GM19328 (cell line): ENCODE measurements at regions not wholly inside any gene's neighbourhood (a gene's known extent, or its start where the extent isn't known, plus 50 kb on each side); places are given as distances from the start of the nearest gene placed in this dataset.
"Not testable (repeated sequence)": the region's sequence is repeated elsewhere in the genome, so short reads cannot be mapped to it uniquely, and the experiment has no call there.

Experiments
- ATAC-seq: cut with Tn5 transposase; IDR thresholded peaks from one replicate; pipeline ENCODE4 v1.9.1; 2021; ENCODE audit warnings: mild to moderate bottlenecking, moderate library complexity; ENCODE audit not compliant: unreplicated experiment

GRCh38 chr18:76051396-76052226 lies 443.4 kb downstream of the ZNF516 start:
- no peak for ATAC-seq

- ATAC-seq = no peak
Observed at GRCh38 chr18:76046221-76046620, 448.8 kb downstream of the ZNF516 start.

DNA sequence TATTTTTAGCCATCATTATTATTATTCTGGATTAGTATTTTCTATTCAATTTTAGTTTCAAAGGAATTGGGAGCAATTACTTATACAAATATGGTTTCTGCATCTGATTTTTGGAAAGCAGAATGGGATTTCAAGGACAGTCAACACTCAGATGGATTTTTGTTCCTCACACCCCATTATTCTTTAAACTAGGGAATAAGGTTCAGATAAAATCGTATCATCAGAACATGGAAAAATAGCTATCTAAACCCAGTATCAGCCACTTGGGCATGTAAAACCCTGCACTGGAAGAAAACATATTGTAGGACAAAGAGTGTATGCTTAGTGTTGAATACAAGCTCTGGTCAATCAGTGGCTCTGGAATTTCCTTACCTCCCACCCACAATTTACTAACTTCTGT lies 452.5 kb downstream of the ZNF516 start:
- no peak for ATAC-seq

- no peak for ATAC-seq
Observed at GRCh38 chr18:76018210-76018609, 476.8 kb downstream of the ZNF516 start.

DNA sequence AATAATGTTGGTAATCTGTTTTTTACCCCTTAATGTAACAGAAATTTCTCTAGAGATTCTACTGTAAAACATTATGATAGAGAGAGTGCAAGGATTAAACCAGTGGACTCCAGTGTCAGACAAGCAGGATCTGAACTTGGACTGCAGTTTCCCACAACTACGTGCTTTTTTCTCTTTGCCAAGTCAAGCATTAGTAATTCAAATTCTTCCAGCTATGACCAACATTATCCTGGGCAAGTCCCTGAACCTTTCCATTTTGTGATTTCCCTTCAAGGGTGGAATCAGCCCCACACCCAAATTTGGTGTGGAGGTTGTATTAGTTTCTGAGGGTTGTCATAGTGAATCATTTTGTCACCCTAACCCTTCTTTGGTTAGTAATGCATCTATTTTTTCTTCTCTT lies 482.0 kb downstream of the ZNF516 start:
- no peak for ATAC-seq

DNA sequence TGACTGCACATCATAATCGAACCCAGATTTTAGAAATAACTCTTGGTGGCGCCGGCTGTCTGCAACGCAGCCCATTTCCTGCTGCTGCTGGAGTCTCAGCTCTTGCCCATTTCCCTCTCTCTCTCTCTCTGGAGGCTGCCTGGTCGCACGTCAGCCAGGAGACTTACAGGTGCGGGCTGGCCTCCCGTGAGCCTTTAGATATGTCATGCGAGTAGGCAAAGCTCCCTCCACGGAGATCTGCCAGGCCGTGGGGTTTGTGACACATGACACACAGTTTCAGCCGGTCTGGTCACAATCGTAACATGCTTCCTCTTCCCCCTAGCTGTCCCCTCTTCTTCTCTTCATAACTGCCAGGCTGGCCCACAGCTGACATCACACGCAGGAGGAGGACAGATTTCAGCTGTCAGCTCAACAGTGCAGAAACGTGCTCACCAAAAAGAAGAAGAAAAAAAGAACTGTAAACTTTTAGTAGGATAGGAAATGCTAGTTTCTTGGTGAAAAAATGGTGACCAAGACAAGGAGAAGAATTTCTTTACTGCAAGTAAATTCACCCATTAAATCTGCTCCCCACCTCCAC lies 489.3 kb downstream of the ZNF516 start:
- ATAC-seq = no peak

DNA sequence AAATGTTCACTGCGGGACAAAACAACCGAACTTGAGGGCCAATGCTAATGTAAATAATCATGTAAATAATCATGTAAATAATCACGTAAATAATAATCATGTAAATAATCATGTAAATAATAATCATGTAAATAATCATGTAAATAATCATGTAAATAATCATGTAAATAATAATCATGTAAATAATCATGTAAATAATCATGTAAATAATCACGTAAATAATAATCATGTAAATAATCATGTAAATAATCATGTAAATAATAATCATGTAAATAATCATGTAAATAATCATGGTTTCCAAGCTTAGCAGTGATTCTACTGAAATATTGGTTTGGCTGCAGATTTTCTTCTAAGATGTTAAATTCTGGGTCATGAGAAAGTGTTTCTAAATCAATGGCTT lies 507.1 kb downstream of the ZNF516 start:
- not testable (repeated sequence) for ATAC-seq

DNA sequence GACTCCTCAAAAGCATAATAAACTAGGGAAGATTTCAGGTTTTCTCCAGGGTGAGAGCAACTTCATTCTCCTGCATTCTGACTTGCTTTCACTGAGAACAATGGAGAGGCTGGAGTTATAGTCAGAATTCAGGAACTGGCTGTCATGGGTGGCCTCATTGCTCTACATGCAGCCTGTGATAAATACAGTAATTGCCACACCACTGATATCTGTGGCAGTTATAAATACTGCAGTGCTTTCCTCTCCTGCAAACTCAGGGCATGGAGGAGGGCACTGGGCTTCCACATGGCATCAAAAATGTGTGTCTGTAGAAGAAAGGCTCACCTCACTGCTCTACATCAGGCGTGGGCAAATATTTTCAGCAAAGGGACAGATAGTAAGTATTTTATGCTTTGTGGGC lies 510.2 kb downstream of the ZNF516 start:
- ATAC-seq = no peak

GRCh38 chr18:75981102-75981501 lies 513.9 kb downstream of the ZNF516 start:
- no peak for ATAC-seq

GRCh38 chr18:75977081-75977480 lies 518.0 kb downstream of the ZNF516 start:
- ATAC-seq = no peak

- ATAC-seq = no peak
Observed at GRCh38 chr18:75970212-75970611, 524.8 kb downstream of the ZNF516 start.

- ATAC-seq = no peak
Observed at GRCh38 chr18:75966431-75966830, 528.6 kb downstream of the ZNF516 start.

DNA sequence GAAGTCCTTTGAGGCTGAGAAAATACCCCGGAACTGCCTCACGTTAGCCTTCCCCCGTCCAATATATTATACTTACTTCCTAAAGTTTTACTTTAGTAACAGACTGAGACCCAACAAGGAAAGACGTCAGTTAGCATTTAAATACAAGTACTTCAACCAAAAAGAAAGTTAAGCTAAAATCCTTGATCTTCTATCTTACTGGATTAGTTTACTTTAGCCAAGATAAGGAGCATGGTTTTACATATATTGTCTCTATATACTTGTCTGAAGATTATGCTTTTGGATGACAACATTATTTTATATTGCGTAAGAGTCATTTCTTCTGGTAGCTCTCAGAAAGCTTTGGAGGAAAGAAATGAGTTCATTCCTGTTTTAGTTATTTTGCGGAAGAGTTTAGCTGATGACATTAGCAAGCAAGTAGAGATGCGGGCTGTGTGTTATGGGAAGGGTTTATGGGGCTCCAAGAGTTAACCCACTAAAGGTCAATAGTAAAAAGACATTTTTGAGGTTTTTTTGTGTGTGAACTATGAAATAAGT lies 532.9 kb downstream of the ZNF516 start:
- no peak for ATAC-seq

DNA sequence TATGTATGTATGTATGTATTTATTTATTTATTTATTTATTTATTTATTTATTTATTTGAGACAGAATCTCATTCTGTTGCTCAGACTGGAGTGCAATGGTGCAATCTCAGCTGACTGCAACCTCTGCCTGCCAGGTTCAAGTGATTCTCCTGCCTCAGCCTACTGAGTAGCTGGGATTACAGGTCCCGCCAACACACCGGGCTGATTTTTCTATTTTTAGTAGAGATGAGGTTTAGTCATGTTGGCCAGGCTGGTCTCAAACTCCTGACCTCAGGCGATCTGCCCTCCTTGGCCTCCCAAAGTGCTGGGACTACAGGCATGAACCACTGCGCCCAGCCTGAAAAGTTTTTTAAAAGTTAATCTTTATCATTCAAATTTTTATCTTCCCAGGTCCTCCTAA lies 532.9 kb upstream of the SMIM21 start:
- not testable (repeated sequence) for ATAC-seq

- no peak for ATAC-seq
Observed at GRCh38 chr18:75959150-75959549, 531.6 kb upstream of the SMIM21 start.

GRCh38 chr18:75958683-75959082 lies 531.2 kb upstream of the SMIM21 start:
- ATAC-seq = no peak

- ATAC-seq = no peak
Observed at GRCh38 chr18:75945265-75945933, 517.9 kb upstream of the SMIM21 start.

DNA sequence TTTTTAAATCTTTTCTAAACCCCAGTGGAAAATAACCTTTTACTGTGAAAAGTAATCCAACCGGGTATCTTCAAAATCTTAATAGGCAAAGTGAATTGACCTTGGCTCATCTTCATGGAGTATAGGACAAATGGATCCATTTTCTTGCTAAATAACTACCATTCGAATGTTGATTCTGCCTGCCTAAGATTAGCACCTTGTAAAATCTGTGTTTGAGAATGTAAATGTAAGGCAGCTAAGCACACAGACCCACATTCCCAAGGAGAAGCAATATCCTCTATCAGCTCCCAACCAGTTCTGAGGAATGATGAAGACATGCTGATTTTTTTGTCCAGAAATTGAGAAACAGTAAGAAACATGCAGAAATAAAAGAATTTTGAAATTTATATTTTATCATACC lies 509.8 kb upstream of the SMIM21 start:
- no peak for ATAC-seq

DNA sequence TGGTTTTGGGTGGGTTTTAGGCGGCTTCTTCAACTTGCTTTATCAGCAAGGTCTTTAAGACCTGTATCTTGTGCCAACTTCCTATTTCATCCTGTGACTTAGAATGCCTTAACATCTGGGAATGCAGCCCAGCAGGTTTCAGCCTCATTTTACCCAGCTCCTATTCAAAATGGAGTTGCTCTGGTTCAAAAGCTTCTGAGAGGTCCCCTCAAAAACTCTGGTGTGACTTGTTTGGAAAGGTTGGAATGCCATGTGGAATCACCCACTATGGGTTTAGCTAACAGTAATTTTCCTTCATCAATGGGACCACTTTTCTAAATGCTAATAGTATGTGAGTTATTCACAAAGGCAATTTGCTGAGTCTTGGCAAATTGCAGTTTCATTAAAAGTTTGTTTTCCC lies 509.4 kb upstream of the SMIM21 start:
- no peak for ATAC-seq

GRCh38 chr18:75931079-75931478 lies 503.6 kb upstream of the SMIM21 start:
- ATAC-seq = no peak

DNA sequence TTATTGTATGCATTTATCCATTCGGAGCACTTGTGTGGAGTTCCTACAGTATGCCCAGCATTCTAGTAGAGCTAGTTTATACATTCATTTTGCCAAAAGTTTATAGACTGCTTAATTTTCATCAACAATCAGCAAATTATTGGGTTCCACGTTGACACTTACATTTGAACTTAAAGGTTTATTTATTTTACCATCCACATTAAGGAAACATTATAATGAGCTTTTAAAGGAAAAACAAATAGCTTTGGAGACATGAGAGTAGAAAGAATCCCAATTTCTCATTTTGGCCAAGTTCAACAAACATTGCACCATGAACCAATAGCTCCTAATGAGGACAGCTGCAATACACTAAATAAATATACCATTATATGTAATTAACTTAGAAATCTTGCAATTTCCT lies 501.2 kb upstream of the SMIM21 start:
- no peak for ATAC-seq

DNA sequence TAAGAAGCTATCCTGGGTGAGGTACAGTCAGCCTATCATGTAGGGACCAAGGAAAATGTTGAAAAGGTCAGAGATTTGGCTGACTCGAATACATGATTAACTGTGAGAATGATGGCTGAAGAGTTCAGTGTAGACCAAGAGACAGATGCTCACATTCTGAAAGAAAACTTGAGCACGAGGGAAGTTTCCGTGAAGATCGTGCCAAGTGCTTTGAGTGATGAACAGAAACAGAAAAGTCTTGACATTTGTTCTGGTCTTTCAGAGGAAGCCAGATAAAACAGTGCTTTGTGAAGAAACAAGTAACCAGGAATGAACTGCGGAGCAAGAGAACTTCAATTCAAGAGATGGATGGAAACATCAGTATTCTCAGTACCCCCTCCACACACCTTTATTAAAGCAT lies 500.3 kb upstream of the SMIM21 start:
- no peak for ATAC-seq
